GM10266 (cell line): ENCODE measurements at regions not wholly inside any gene's neighbourhood (a gene's known extent, or its start where the extent isn't known, plus 50 kb on each side); places are given as distances from the start of the nearest gene placed in this dataset.

Experiments
- DNase-seq: peaks from one replicate; pipeline ENCODE4 v3.0.0; 2012; ENCODE audit errors: extremely low spot score
- CTCF ChIP-seq: IDR thresholded peaks from 2 replicates; pipeline ENCODE4 v1.5.1; 2012; ENCODE audit warnings: mild to moderate bottlenecking, low read depth; ENCODE audit not compliant: control insufficient read depth, insufficient read depth; ENCODE audit errors: missing control alignments

GRCh38 chr10:44517635-44518034 is 132.7 kb upstream of the CXCL12 start:
- peak; percentile 14 for DNase-seq

GRCh38 chr10:44519361-44519760 is 134.5 kb upstream of the CXCL12 start:
- DNase-seq, result no peak
- TF ChIP-seq CTCF, result no peak

More at GRCh38 chr10:44517635-44518034, 132.7 kb upstream of the CXCL12 start:
- TF ChIP-seq CTCF, result peak; percentile 39

- no peak for TF ChIP-seq CTCF
- DNase-seq, result no peak
These were observed 135.8 kb upstream of the CXCL12 start for GRCh38 chr10:44520651-44521050.

GRCh38 chr10:44539178-44539577 is 154.3 kb upstream of the CXCL12 start:
- no peak for TF ChIP-seq CTCF
- no peak for DNase-seq

GRCh38 chr10:44552726-44553125 is 167.8 kb upstream of the CXCL12 start:
- no peak for TF ChIP-seq CTCF
- DNase-seq, result no peak

GRCh38 chr10:44557596-44558191 is 172.8 kb upstream of the CXCL12 start:
- no peak for TF ChIP-seq CTCF
- no peak for DNase-seq

GRCh38 chr10:44558521-44558920 is 173.6 kb upstream of the CXCL12 start:
- DNase-seq, result no peak
- no peak for TF ChIP-seq CTCF
